ENCODE measurements at regions not wholly inside any gene's neighbourhood (a gene's known extent, or its start where the extent isn't known, plus 50 kb on each side); places are given as distances from the start of the nearest gene placed in this dataset.

DNA sequence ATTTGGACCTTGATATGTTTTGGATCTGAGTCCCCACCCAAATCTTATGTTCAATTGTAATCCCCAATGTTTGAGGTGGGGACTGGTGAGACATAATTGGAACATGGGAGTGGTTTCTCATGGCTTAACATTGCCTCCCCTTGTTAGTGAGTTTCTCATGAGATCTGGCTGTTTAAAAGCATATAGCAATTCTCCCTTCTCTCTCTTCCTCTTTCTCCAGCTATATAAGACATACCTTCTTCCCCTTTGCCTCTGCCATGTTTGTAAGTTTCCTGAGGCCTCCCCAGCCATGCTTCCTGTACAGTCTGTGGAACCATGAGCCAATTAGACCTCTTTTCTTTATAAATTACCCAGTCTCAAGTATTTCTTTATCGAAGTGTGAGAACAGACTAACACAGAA is 692.4 kb downstream of the KCNT2 start:
- Histone ChIP-seq H3K4me1 (ENCODE audit: control insufficient read depth in 1 of 2, insufficient read depth in 2 of 2, low read length in 2 of 2) (no peaks in the 10 kb centered on the region), H3K27me3 (ENCODE audit: low read depth, low read length) (no peaks in the 10 kb centered on the region), H3K27ac (ENCODE audit: low read length) (no peak overlapping the region), H3K9me3 (ENCODE audit: control insufficient read depth in 1 of 2, low read length in 2 of 2) (peaks cover 0 to 8% of the 10 kb centered on the region in 2 donors), H3K4me3 (ENCODE audit: low read depth in 1 of 2, low read length in 2 of 2) (no peak overlapping the region), H3K36me3 (ENCODE audit: control insufficient read depth in 1 of 2, insufficient read depth in 2 of 2, low read length in 2 of 2) (no peaks in the 10 kb centered on the region)

DNA sequence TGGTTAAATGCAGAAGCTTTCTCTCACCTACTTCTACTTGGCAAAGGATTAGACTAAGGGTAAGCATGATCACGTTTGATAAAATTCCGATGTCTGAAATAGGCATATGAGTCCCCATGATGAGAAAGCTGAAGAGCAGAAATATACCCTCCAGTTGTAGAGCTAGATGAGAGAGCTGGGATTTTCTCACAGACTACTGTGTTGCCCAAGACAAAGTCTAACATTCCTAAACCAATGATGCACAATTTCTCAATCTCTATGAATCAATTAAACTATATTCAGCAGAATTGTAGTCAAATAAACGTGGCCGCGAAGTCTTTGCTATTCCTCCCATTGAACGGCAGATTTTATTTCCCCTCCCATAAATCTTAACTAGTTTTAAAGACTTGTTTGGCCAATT is 699.2 kb downstream of the KCNT2 start:
- no peak overlapping the region for H3K27ac ChIP-seq (ENCODE audit: low read length)
- no peaks in the 10 kb centered on the region for H3K36me3 ChIP-seq (ENCODE audit: control insufficient read depth in 1 of 2, insufficient read depth in 2 of 2, low read length in 2 of 2)
- H3K4me3 ChIP-seq (ENCODE audit: low read depth in 1 of 2, low read length in 2 of 2) = no peak overlapping the region
- no peaks in the 10 kb centered on the region for H3K4me1 ChIP-seq (ENCODE audit: control insufficient read depth in 1 of 2, insufficient read depth in 2 of 2, low read length in 2 of 2)
- peaks cover 0 to 3% of the 10 kb centered on the region in 2 donors for H3K9me3 ChIP-seq (ENCODE audit: control insufficient read depth in 1 of 2, low read length in 2 of 2)
- no peaks in the 10 kb centered on the region for H3K27me3 ChIP-seq (ENCODE audit: low read depth, low read length)

DNA sequence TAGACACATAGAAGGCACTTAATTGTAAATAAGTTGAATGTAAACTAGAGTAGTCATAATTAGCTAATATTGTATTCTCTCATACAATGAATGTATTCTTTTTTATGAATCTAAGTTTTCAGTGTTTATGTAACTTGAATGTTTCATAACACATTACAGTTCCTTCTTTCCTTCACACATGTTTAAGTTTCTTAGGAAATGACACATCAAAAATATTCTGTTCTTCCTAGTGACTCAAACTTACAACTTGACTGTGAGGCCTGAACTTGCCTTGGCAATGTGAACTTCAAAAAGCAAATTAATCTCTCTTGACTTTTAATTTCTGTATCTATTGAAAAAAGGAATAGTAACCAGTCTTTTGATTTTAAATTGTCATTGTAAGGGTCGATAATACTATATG is 700.1 kb downstream of the KCNT2 start:
- H3K27ac ChIP-seq (ENCODE audit: low read length) = no peak overlapping the region
- no peaks in the 10 kb centered on the region for H3K27me3 ChIP-seq (ENCODE audit: low read depth, low read length)
- peaks cover 0 to 3% of the 10 kb centered on the region in 2 donors for H3K9me3 ChIP-seq (ENCODE audit: control insufficient read depth in 1 of 2, low read length in 2 of 2)
- H3K4me3 ChIP-seq (ENCODE audit: low read depth in 1 of 2, low read length in 2 of 2) = no peak overlapping the region
- no peaks in the 10 kb centered on the region for H3K4me1 ChIP-seq (ENCODE audit: control insufficient read depth in 1 of 2, insufficient read depth in 2 of 2, low read length in 2 of 2)
- H3K36me3 ChIP-seq (ENCODE audit: control insufficient read depth in 1 of 2, insufficient read depth in 2 of 2, low read length in 2 of 2) = no peaks in the 10 kb centered on the region

DNA sequence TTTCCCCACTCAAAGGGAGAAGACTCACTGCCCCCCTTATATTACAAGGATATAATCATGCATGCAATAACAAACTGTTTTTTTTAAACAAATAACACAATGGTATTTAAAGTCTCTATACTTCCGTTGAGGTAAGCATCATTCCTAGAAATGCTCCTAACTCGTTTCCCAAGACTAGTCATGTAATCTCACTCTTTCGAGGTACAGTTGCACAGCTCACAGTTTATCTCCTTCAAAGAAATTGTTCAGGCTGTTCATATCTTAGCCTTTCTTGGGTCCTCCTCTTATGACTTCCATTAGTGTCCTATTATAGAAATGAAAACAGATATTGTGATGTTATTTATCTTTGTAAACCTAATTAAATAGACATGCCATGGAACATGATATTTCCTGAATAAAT is 705.0 kb downstream of the KCNT2 start:
- Histone ChIP-seq H3K9me3 (ENCODE audit: control insufficient read depth in 1 of 2, low read length in 2 of 2) (no peaks in the 10 kb centered on the region), H3K4me3 (ENCODE audit: low read depth in 1 of 2, low read length in 2 of 2) (no peak overlapping the region), H3K4me1 (ENCODE audit: control insufficient read depth in 1 of 2, insufficient read depth in 2 of 2, low read length in 2 of 2) (no peaks in the 10 kb centered on the region)

DNA sequence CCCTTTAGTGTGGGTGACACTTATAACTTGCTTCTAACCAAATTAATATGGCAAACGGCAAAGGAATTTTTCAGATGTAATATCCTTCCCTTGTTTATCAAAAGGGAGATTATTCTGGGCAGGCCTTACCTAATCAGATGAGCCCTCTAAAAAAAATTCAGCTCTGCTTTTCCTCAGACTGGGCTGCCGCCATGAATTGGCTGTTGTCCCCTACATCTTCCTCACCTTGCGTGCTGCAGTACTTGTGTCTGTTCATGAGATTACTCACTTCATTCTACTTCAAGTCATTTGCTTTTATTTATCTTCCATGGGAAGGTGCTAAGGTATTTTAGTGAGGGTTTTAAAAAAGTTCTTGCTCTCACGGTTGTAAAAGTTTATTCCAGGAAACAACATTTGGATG is 705.5 kb downstream of the KCNT2 start:
- Histone ChIP-seq H3K36me3 (ENCODE audit: control insufficient read depth in 1 of 2, insufficient read depth in 2 of 2, low read length in 2 of 2) (no peaks in the 10 kb centered on the region), H3K27ac (ENCODE audit: low read length) (no peak overlapping the region), H3K9me3 (ENCODE audit: control insufficient read depth in 1 of 2, low read length in 2 of 2) (no peaks in the 10 kb centered on the region), H3K4me1 (ENCODE audit: control insufficient read depth in 1 of 2, insufficient read depth in 2 of 2, low read length in 2 of 2) (no peaks in the 10 kb centered on the region), H3K27me3 (ENCODE audit: low read depth, low read length) (no peaks in the 10 kb centered on the region), H3K4me3 (ENCODE audit: low read depth in 1 of 2, low read length in 2 of 2) (no peak overlapping the region)

More for the DNA sequence above, 705.0 kb downstream of the KCNT2 start:
- Histone ChIP-seq H3K27ac (ENCODE audit: low read length) (no peak overlapping the region), H3K36me3 (ENCODE audit: control insufficient read depth in 1 of 2, insufficient read depth in 2 of 2, low read length in 2 of 2) (no peaks in the 10 kb centered on the region), H3K27me3 (ENCODE audit: low read depth, low read length) (no peaks in the 10 kb centered on the region)

DNA sequence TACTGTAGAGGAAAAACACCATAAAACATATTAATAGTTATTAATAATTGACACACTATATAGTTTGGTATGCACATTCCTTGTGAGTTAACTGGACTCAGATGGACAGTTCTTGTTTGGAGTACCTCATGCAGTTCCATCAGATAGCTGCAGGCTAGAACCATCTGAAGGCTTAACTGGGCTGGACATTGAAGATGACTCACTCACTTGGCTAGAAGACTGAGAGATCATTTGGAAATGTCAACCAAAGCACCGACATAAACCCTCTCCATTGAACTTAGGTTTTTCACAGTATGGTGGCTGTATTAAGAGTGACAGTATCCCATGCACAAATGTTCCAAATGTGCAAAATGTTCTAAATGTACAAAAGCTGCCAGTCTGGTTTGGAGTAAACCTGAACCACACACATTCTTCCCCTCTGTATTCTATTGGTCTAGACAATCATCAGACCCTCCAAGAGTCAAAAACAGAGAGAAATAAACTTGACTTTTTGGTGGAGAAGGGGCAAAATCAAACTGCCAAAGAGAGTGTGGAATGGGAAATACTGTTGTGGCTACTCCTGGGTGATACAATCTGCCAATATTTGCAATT is 708.4 kb downstream of the KCNT2 start:
- H3K27me3 ChIP-seq (ENCODE audit: low read depth, low read length) = no peaks in the 10 kb centered on the region
- H3K27ac ChIP-seq (ENCODE audit: low read length) = no peak overlapping the region
- H3K9me3 ChIP-seq (ENCODE audit: control insufficient read depth in 1 of 2, low read length in 2 of 2) = no peaks in the 10 kb centered on the region
- H3K4me3 ChIP-seq (ENCODE audit: low read depth in 1 of 2, low read length in 2 of 2) = no peak overlapping the region
- no peaks in the 10 kb centered on the region for H3K4me1 ChIP-seq (ENCODE audit: control insufficient read depth in 1 of 2, insufficient read depth in 2 of 2, low read length in 2 of 2)
- no peaks in the 10 kb centered on the region for H3K36me3 ChIP-seq (ENCODE audit: control insufficient read depth in 1 of 2, insufficient read depth in 2 of 2, low read length in 2 of 2)

DNA sequence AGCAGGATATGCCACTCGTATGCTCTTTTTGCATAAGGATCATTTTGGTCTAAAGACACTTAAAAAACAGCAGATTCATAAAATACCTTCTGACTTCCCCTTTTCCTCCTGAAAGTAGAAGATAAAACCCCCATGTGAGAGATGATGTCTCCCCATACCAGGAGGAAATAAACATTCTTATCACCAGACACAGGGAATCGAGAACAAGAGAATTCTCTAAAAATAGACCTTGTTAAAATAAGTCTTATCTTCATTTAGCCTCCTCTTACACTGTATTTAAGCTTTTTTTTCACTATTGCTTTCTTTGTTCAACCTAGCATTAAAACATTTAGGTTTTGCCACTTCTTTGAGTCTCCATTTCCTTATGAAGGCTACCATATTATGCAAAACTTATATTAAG is 709.3 kb downstream of the KCNT2 start:
- Histone ChIP-seq H3K27me3 (ENCODE audit: low read depth, low read length) (no peaks in the 10 kb centered on the region), H3K36me3 (ENCODE audit: control insufficient read depth in 1 of 2, insufficient read depth in 2 of 2, low read length in 2 of 2) (no peaks in the 10 kb centered on the region)

DNA sequence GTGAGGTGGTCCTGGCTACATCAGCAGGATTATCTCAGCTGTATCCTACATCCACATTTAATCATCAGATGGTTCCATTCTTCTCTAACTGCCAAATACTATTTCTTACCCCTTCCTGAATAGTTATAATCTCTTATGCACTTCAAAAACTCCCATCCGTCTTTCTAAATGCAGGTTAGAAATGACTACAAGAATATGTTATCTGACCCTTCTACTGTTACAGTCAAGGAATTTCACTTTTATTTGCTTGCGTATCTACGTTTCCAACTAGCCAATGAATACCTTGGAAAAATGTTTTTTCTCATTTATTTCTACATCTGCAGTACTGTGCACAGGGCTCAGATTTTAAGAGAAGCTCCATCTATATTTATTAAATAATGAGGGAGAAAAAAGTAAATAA is 709.9 kb downstream of the KCNT2 start:
- no peaks in the 10 kb centered on the region for H3K36me3 ChIP-seq (ENCODE audit: control insufficient read depth in 1 of 2, insufficient read depth in 2 of 2, low read length in 2 of 2)
- H3K9me3 ChIP-seq (ENCODE audit: control insufficient read depth in 1 of 2, low read length in 2 of 2) = no peaks in the 10 kb centered on the region
- H3K4me1 ChIP-seq (ENCODE audit: control insufficient read depth in 1 of 2, insufficient read depth in 2 of 2, low read length in 2 of 2) = no peaks in the 10 kb centered on the region
- no peak overlapping the region for H3K4me3 ChIP-seq (ENCODE audit: low read depth in 1 of 2, low read length in 2 of 2)
- no peaks in the 10 kb centered on the region for H3K27me3 ChIP-seq (ENCODE audit: low read depth, low read length)
- H3K27ac ChIP-seq (ENCODE audit: low read length) = no peak overlapping the region

More for the DNA sequence above, 709.3 kb downstream of the KCNT2 start:
- no peak overlapping the region for H3K27ac ChIP-seq (ENCODE audit: low read length)
- no peaks in the 10 kb centered on the region for H3K4me1 ChIP-seq (ENCODE audit: control insufficient read depth in 1 of 2, insufficient read depth in 2 of 2, low read length in 2 of 2)
- no peak overlapping the region for H3K4me3 ChIP-seq (ENCODE audit: low read depth in 1 of 2, low read length in 2 of 2)
- no peaks in the 10 kb centered on the region for H3K9me3 ChIP-seq (ENCODE audit: control insufficient read depth in 1 of 2, low read length in 2 of 2)

DNA sequence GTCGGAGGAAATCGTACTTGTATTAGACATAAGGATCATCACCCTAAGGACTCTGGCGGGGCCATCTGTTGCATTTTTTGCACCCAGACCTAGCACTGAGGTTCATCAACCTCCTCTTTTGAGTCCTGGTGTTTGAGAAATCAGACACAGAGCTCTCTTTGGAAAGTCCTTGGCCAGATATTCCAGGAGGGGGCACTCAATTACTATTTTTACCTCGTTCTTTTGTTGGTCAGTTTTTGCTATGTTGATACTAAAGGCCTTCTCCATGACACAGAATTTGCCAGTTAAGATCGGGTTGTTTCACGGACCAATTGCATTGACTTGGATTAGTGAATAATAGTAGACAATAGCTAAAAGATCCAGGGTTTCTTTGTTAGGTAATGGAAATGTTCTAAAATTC is 711.2 kb downstream of the KCNT2 start:
- Histone ChIP-seq H3K27me3 (ENCODE audit: low read depth, low read length) (no peaks in the 10 kb centered on the region), H3K4me1 (ENCODE audit: control insufficient read depth in 1 of 2, insufficient read depth in 2 of 2, low read length in 2 of 2) (no peaks in the 10 kb centered on the region), H3K4me3 (ENCODE audit: low read depth in 1 of 2, low read length in 2 of 2) (no peak overlapping the region), H3K27ac (ENCODE audit: low read length) (no peak overlapping the region), H3K36me3 (ENCODE audit: control insufficient read depth in 1 of 2, insufficient read depth in 2 of 2, low read length in 2 of 2) (no peaks in the 10 kb centered on the region), H3K9me3 (ENCODE audit: control insufficient read depth in 1 of 2, low read length in 2 of 2) (no peaks in the 10 kb centered on the region)

DNA sequence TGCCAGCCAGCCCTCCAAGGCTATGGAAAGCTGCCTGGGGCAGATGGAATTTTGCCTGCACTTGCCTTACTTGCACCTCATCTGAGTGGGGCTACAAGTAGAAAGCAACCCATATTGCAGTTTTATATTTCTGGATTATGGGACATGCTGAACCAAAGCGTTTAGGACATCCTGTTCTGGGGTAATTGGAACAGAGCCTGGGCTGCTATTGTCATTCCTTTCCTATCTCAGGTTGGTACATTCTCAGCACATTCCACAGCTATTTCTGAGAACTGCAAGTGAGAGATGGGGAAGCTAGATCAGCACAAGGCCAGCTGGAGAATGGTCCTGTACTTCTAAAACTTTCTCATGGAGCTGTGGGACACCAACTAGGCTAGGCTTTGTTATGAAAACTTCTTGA is 713.8 kb downstream of the KCNT2 start:
- no peaks in the 10 kb centered on the region for H3K9me3 ChIP-seq (ENCODE audit: control insufficient read depth in 1 of 2, low read length in 2 of 2)
- H3K4me3 ChIP-seq (ENCODE audit: low read depth in 1 of 2, low read length in 2 of 2) = no peak overlapping the region
- H3K27me3 ChIP-seq (ENCODE audit: low read depth, low read length) = no peaks in the 10 kb centered on the region
- H3K27ac ChIP-seq (ENCODE audit: low read length) = no peak overlapping the region
- H3K4me1 ChIP-seq (ENCODE audit: control insufficient read depth in 1 of 2, insufficient read depth in 2 of 2, low read length in 2 of 2) = no peaks in the 10 kb centered on the region
- H3K36me3 ChIP-seq (ENCODE audit: control insufficient read depth in 1 of 2, insufficient read depth in 2 of 2, low read length in 2 of 2) = no peaks in the 10 kb centered on the region

DNA sequence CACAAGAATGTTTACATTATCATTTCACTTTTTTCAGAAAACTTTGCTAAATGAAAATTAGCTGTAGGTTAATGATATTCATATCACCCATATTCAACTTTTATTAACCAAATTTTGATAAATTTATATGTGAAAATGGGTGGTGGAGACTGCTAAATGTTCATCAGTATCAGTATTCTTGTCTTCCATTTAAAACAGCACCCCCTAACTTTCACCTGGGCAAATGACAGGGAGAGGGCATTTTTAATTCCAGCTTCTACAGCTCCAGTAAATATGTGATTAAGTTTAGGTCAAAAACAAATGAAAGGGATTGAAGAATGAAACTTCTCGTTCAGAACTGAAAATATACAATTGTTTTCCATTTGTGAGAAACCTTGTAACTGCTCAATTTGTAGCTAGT is 722.2 kb downstream of the KCNT2 start:
- Histone ChIP-seq H3K36me3 (ENCODE audit: control insufficient read depth in 1 of 2, insufficient read depth in 2 of 2, low read length in 2 of 2) (no peaks in the 10 kb centered on the region), H3K27ac (ENCODE audit: low read length) (no peak overlapping the region), H3K27me3 (ENCODE audit: low read depth, low read length) (no peaks in the 10 kb centered on the region), H3K9me3 (ENCODE audit: control insufficient read depth in 1 of 2, low read length in 2 of 2) (no peaks in the 10 kb centered on the region), H3K4me1 (ENCODE audit: control insufficient read depth in 1 of 2, insufficient read depth in 2 of 2, low read length in 2 of 2) (no peaks in the 10 kb centered on the region), H3K4me3 (ENCODE audit: low read depth in 1 of 2, low read length in 2 of 2) (no peak overlapping the region)

DNA sequence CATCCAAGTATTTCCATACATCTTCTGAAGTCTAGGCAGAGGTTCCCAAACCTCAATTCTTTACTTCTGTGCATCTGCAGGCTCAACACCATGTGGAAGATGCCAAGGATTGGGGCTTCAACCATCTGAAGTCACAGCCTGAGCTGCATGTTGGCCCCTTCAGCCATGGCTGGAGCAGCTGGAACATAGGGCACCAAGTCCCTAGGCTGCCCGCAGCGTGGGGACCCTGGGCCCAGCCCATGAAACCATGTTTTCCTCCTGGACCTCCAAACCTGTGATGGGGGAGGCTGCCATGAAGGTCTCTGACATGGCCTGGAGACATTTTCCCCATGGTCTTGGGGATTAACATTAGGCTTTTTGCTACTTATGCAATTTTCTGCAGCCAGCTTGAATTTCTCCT is 729.8 kb downstream of the KCNT2 start:
- no peak overlapping the region for H3K4me3 ChIP-seq (ENCODE audit: low read depth in 1 of 2, low read length in 2 of 2)
- H3K36me3 ChIP-seq (ENCODE audit: control insufficient read depth in 1 of 2, insufficient read depth in 2 of 2, low read length in 2 of 2) = no peaks in the 10 kb centered on the region
- no peaks in the 10 kb centered on the region for H3K4me1 ChIP-seq (ENCODE audit: control insufficient read depth in 1 of 2, insufficient read depth in 2 of 2, low read length in 2 of 2)
- H3K9me3 ChIP-seq (ENCODE audit: control insufficient read depth in 1 of 2, low read length in 2 of 2) = no peaks in the 10 kb centered on the region
- H3K27me3 ChIP-seq (ENCODE audit: low read depth, low read length) = no peaks in the 10 kb centered on the region
- H3K27ac ChIP-seq (ENCODE audit: low read length) = no peak overlapping the region
